Smooth muscle cell (in vitro differentiated cells): ENCODE measurements at regions not wholly inside any gene's neighbourhood (a gene's known extent, or its start where the extent isn't known, plus 50 kb on each side); places are given as distances from the start of the nearest gene placed in this dataset.

ENCODE experiments used
- DNase-seq: peaks from one replicate; lab custom pipeline; 2025; ENCODE audit not compliant: unreplicated experiment; lab: John Stamatoyannopoulos, UW
- H2AFZ ChIP-seq: fragments of 200-600 bp; sonication (generic); 2 replicates; pipeline ENCODE4 v1.6.0; 2016; ENCODE audit warnings: antibody characterized with exemption, low read depth, mild to moderate bottlenecking
- H3F3A ChIP-seq: fragments of 200-600 bp; sonication (generic); 2 replicates; pipeline ENCODE4 v1.6.0; 2017; ENCODE audit warnings: antibody characterized with exemption, low read depth
- H3K27ac ChIP-seq: fragments of 200-600 bp; sonication (generic); 2 replicates; pipeline ENCODE4 v1.5.1; 2016; ENCODE audit warnings: low read depth, mild to moderate bottlenecking
- H3K27me3 ChIP-seq: fragments of 200-600 bp; sonication (generic); 2 replicates; pipeline ENCODE4 v1.6.1; 2016; ENCODE audit warnings: low read depth, mild to moderate bottlenecking
- H3K36me3 ChIP-seq: fragments of 200-600 bp; sonication (generic); 2 replicates; pipeline ENCODE4 v1.5.1; 2016; ENCODE audit warnings: low read depth
- H3K4me1 ChIP-seq: fragments of 200-600 bp; sonication (generic); 2 replicates; pipeline ENCODE4 v1.5.1; 2016; ENCODE audit warnings: low read depth
- H3K4me2 ChIP-seq: fragments of 200-600 bp; sonication (generic); 2 replicates; pipeline ENCODE4 v1.6.0; 2016; ENCODE audit warnings: mild to moderate bottlenecking
- H3K4me3 ChIP-seq: fragments of 200-600 bp; sonication (generic); 2 replicates; pipeline ENCODE4 v1.5.1; 2016; ENCODE audit warnings: mild to moderate bottlenecking
- H3K79me2 ChIP-seq: fragments of 200-600 bp; sonication (generic); 2 replicates; pipeline ENCODE4 v1.6.0; 2016; ENCODE audit warnings: low read depth, mild to moderate bottlenecking
- H3K9ac ChIP-seq: fragments of 200-600 bp; sonication (generic); 2 replicates; pipeline ENCODE4 v1.6.0; 2016; ENCODE audit warnings: low read depth
- H3K9me3 ChIP-seq: fragments of 200-600 bp; sonication (generic); replicated peaks from 2 replicates; pipeline ENCODE4 v1.5.1; 2016; ENCODE audit warnings: low read depth
- H4K20me1 ChIP-seq: fragments of 200-600 bp; sonication (generic); 2 replicates; pipeline ENCODE4 v1.6.0; 2016; ENCODE audit warnings: low read depth
- CTCF ChIP-seq: fragments of 200-600 bp; sonication (generic); IDR thresholded peaks from 2 replicates; pipeline ENCODE4 v1.5.1; 2017; ENCODE audit warnings: borderline replicate concordance, mild to moderate bottlenecking, antibody characterized with exemption; ENCODE audit not compliant: insufficient read depth, poor library complexity, severe bottlenecking
- WGBS: methylation state at CpG from one replicate; pipeline ENCODE4 v1.1.7; 2016; ENCODE audit warnings: low lambda C conversion rate; 5-methylcytosine and 5-hydroxymethylcytosine counted together

GRCh38 chr9:2299156-2299842 lies 284.2 kb downstream of the SMARCA2 start:
- Histone ChIP-seq H3K9ac (no peak overlapping the region), H3K27me3 (no peaks in the 10 kb centered on the region), H3K27ac (no peak overlapping the region), H3F3A (no peaks in the 10 kb centered on the region), H3K4me1 (no peaks in the 10 kb centered on the region), H3K9me3 (no peaks in the 10 kb centered on the region), H3K4me2 (no peak overlapping the region), H3K79me2 (no peaks in the 10 kb centered on the region), H3K4me3 (no peak overlapping the region), H2AFZ (no peak overlapping the region), H4K20me1 (no peaks in the 10 kb centered on the region), H3K36me3 (no peaks in the 10 kb centered on the region)
- DNase-seq = no peak
- WGBS = 96% methylated on average over 5 of the region's 5 CpGs
- TF ChIP-seq CTCF = no peak

- Histone ChIP-seq H3K79me2 (no peaks in the 10 kb centered on the region), H3K9me3 (no peaks in the 10 kb centered on the region), H3K4me1 (no peaks in the 10 kb centered on the region), H3K9ac (no peak overlapping the region), H3K4me3 (no peak overlapping the region), H3K27me3 (no peaks in the 10 kb centered on the region), H2AFZ (no peak overlapping the region), H4K20me1 (no peaks in the 10 kb centered on the region), H3K27ac (no peak overlapping the region), H3K36me3 (no peaks in the 10 kb centered on the region), H3F3A (no peaks in the 10 kb centered on the region), H3K4me2 (no peak overlapping the region)
- DNase-seq = no peak
- TF ChIP-seq CTCF = no peak
- WGBS = 78% methylated on average over 4 of the region's 4 CpGs
Measured at GRCh38 chr9:2299843-2300205, 284.7 kb downstream of the SMARCA2 start.

GRCh38 chr9:2300325-2300724 lies 285.2 kb downstream of the SMARCA2 start:
- Histone ChIP-seq H3K4me3 (no peak overlapping the region), H3K4me2 (no peak overlapping the region), H4K20me1 (no peaks in the 10 kb centered on the region), H3K36me3 (no peaks in the 10 kb centered on the region), H3K4me1 (no peaks in the 10 kb centered on the region), H3F3A (no peaks in the 10 kb centered on the region), H3K27ac (no peak overlapping the region), H2AFZ (no peak overlapping the region), H3K27me3 (no peaks in the 10 kb centered on the region), H3K9me3 (no peaks in the 10 kb centered on the region), H3K9ac (no peak overlapping the region), H3K79me2 (no peaks in the 10 kb centered on the region)
- no peak for DNase-seq
- TF ChIP-seq CTCF = no peak

GRCh38 chr9:2302606-2303005 lies 287.5 kb downstream of the SMARCA2 start:
- Histone ChIP-seq H3K4me1 (no peaks in the 10 kb centered on the region), H3K36me3 (no peaks in the 10 kb centered on the region), H3K4me3 (no peak overlapping the region), H3K4me2 (no peak overlapping the region), H3F3A (no peaks in the 10 kb centered on the region), H2AFZ (no peak overlapping the region), H4K20me1 (no peaks in the 10 kb centered on the region), H3K27me3 (no peaks in the 10 kb centered on the region), H3K9ac (no peak overlapping the region), H3K9me3 (no peaks in the 10 kb centered on the region), H3K27ac (no peak overlapping the region), H3K79me2 (no peaks in the 10 kb centered on the region)
- DNase-seq = no peak
- 98% methylated on average over 2 of the region's 2 CpGs for WGBS
- no peak for TF ChIP-seq CTCF
